ENCODE measurements at regions not wholly inside any gene's neighbourhood (a gene's known extent, or its start where the extent isn't known, plus 50 kb on each side); places are given as distances from the start of the nearest gene placed in this dataset.

GRCh38 chr2:156164091-156164720 lies 168.3 kb downstream of the NR4A2 start:
- no peak for DNase-seq (ENCODE audit: low read depth in 2 of 2)

GRCh38 chr2:156158808-156159207 lies 173.7 kb downstream of the NR4A2 start:
- DNase-seq (ENCODE audit: low read depth in 2 of 2) = no peak

GRCh38 chr2:156157670-156158069 lies 174.9 kb downstream of the NR4A2 start:
- DNase-seq (ENCODE audit: low read depth in 2 of 2) = no peak

- DNase-seq (ENCODE audit: low read depth in 2 of 2) = no peak
These were observed 175.9 kb downstream of the NR4A2 start for GRCh38 chr2:156156580-156156979.

- no peak for DNase-seq (ENCODE audit: low read depth in 2 of 2)
These were observed 177.2 kb downstream of the NR4A2 start for GRCh38 chr2:156155319-156155718.

GRCh38 chr2:156151351-156151750 lies 181.2 kb downstream of the NR4A2 start:
- DNase-seq (ENCODE audit: low read depth in 2 of 2) = no peak

- DNase-seq (ENCODE audit: low read depth in 2 of 2) = no peak
These were observed 184.8 kb downstream of the NR4A2 start for GRCh38 chr2:156147594-156148330.

GRCh38 chr2:156145976-156146375 lies 186.5 kb downstream of the NR4A2 start:
- DNase-seq (ENCODE audit: low read depth in 2 of 2) = no peak

GRCh38 chr2:156145469-156145868 lies 187.1 kb downstream of the NR4A2 start:
- DNase-seq (ENCODE audit: low read depth in 2 of 2) = no peak

- DNase-seq (ENCODE audit: low read depth in 2 of 2) = no peak
These were observed 196.0 kb downstream of the NR4A2 start for GRCh38 chr2:156136566-156136965.

- DNase-seq (ENCODE audit: low read depth in 2 of 2) = no peak
These were observed 197.6 kb downstream of the NR4A2 start for GRCh38 chr2:156134887-156135286.

- DNase-seq (ENCODE audit: low read depth in 2 of 2) = no peak
These were observed 199.6 kb downstream of the NR4A2 start for GRCh38 chr2:156132941-156133340.

- no peak for DNase-seq (ENCODE audit: low read depth in 2 of 2)
These were observed 200.4 kb downstream of the NR4A2 start for GRCh38 chr2:156132130-156132529.

- no peak for DNase-seq (ENCODE audit: low read depth in 2 of 2)
These were observed 203.3 kb downstream of the NR4A2 start for GRCh38 chr2:156129227-156129626.

- no peak for DNase-seq (ENCODE audit: low read depth in 2 of 2)
These were observed 207.5 kb downstream of the NR4A2 start for GRCh38 chr2:156125018-156125417.

- no peak for DNase-seq (ENCODE audit: low read depth in 2 of 2)
These were observed 208.1 kb downstream of the NR4A2 start for GRCh38 chr2:156124458-156124857.

- no peak for DNase-seq (ENCODE audit: low read depth in 2 of 2)
These were observed 213.6 kb downstream of the NR4A2 start for GRCh38 chr2:156118753-156119416.

- DNase-seq (ENCODE audit: low read depth in 2 of 2) = no peak
These were observed 216.4 kb downstream of the NR4A2 start for GRCh38 chr2:156116113-156116512.

- DNase-seq (ENCODE audit: low read depth in 2 of 2) = no peak
These were observed 217.2 kb downstream of the NR4A2 start for GRCh38 chr2:156115338-156115737.

- no peak for DNase-seq (ENCODE audit: low read depth in 2 of 2)
These were observed 220.2 kb downstream of the NR4A2 start for GRCh38 chr2:156112323-156112722.

- DNase-seq (ENCODE audit: low read depth in 2 of 2) = peak in 1 of 2 donors; percentile 4
These were observed 221.6 kb downstream of the NR4A2 start for GRCh38 chr2:156110890-156111289.

- no peak for DNase-seq (ENCODE audit: low read depth in 2 of 2)
These were observed 233.1 kb downstream of the NR4A2 start for GRCh38 chr2:156099382-156099781.

GRCh38 chr2:156098506-156098905 lies 234.0 kb downstream of the NR4A2 start:
- DNase-seq (ENCODE audit: low read depth in 2 of 2) = no peak

Data from stimulated activated CD8-positive, alpha-beta memory T cell treated with anti-CD3 and anti-CD28 coated beads, Interleukin-15, amount 100 ng/mL, for 48 hours (primary cell).